HL-60 (cell line): ENCODE measurements at regions not wholly inside any gene's neighbourhood (a gene's known extent, or its start where the extent isn't known, plus 50 kb on each side); places are given as distances from the start of the nearest gene placed in this dataset.

Experiments used
- DNase-seq, 2 experiments: peaks; one replicate each; pipeline ENCODE4 v3.0.0-alpha.2; 2010 to 2020; ENCODE audit warnings: low read depth in 1 of 2, low spot score in 1 of 2
- H3K27ac ChIP-seq: fragments of 250-450 bp; sonication (Bioruptor Pico); replicated peaks from 2 replicates; pipeline ENCODE4 v1.5.1; 2020; ENCODE audit warnings: mild to moderate bottlenecking, moderate library complexity
- H3K27me3 ChIP-seq: fragments of 250-450 bp; sonication (Bioruptor Pico); 2 replicates; pipeline ENCODE4 v1.5.1; 2021; ENCODE audit warnings: mild to moderate bottlenecking, moderate library complexity; ENCODE audit not compliant: insufficient read depth, poor library complexity, severe bottlenecking
- H3K4me3 ChIP-seq: replicated peaks from 2 replicates; pipeline ENCODE4 v1.5.1; 2011; ENCODE audit warnings: mild to moderate bottlenecking, control low read depth, low read length; ENCODE audit not compliant: insufficient read depth
- GABPA ChIP-seq: IDR thresholded peaks from 2 replicates; pipeline ENCODE4 v1.6.1; 2012; ENCODE audit warnings: low read depth
- POLR2AphosphoS5 ChIP-seq: IDR thresholded peaks from 2 replicates; pipeline ENCODE4 v1.6.1; 2012; ENCODE audit warnings: low read depth
- SPI1 ChIP-seq: IDR thresholded peaks from 2 replicates; pipeline ENCODE4 v1.6.1; 2012; ENCODE audit warnings: low read depth, mild to moderate bottlenecking, borderline replicate concordance
- TF ChIP-seq, protein P1 (sequence below): IDR thresholded peaks from one replicate; pipeline ENCODE4 v1.5.1; 2011; ENCODE audit warnings: low read length, control low read depth, inconsistent platforms; ENCODE audit not compliant: insufficient read depth
- TF ChIP-seq, protein P2 (sequence below): IDR thresholded peaks from 2 replicates; pipeline ENCODE4 v1.6.1; 2012; ENCODE audit warnings: low read depth; ENCODE audit not compliant: insufficient replicate concordance

DNA sequence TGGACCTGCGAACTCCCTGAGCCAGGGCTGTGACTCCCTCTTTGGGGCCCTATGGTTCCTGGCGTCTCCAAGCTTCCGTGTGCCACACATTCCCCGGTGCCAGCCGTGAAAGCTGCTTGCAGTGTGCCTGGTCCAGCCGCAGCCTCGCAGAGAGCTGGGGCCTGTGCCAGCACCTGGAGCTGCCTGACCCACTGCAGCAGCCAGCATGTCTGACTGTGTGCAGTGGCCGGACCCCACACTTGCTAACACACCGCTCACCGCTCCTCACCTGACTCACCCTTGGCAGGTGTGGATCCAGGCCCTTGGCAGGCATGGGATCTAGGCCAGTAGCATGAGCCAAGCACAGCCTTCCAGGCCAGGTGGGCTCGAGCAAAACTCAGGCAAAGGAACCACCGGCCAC is 227.5 kb downstream of the OTOR start:
- H3K4me3 ChIP-seq: no peak overlapping the region
- H3K27me3 ChIP-seq: no peaks in the 10 kb centered on the region
- DNase-seq: no peak
- no peak overlapping the region for H3K27ac ChIP-seq
- TF ChIP-seq, protein P1, sequence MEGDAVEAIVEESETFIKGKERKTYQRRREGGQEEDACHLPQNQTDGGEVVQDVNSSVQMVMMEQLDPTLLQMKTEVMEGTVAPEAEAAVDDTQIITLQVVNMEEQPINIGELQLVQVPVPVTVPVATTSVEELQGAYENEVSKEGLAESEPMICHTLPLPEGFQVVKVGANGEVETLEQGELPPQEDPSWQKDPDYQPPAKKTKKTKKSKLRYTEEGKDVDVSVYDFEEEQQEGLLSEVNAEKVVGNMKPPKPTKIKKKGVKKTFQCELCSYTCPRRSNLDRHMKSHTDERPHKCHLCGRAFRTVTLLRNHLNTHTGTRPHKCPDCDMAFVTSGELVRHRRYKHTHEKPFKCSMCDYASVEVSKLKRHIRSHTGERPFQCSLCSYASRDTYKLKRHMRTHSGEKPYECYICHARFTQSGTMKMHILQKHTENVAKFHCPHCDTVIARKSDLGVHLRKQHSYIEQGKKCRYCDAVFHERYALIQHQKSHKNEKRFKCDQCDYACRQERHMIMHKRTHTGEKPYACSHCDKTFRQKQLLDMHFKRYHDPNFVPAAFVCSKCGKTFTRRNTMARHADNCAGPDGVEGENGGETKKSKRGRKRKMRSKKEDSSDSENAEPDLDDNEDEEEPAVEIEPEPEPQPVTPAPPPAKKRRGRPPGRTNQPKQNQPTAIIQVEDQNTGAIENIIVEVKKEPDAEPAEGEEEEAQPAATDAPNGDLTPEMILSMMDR: no peak

DNA sequence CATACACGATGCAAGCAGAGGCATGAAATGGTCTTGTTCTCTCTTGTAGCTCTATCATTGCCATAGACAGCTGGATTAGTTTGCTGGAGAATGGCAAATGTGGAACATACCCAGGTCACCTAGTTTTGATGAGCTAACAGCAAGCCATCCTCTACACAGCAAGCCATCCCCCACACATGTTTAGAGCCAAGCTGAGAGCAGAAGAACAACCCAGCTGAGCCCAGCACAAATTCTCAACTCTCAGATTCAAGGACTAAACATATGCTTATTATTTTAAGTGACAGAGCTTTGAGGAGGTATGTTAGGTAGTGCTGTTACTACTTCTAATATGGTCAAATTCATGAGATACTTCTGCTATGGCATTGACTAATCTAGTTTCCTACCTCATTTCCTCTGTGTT is 230.3 kb downstream of the OTOR start:
- H3K27me3 ChIP-seq: no peaks in the 10 kb centered on the region
- no peak overlapping the region for H3K27ac ChIP-seq
- DNase-seq: no peak
- no peak for TF ChIP-seq GABPA
- no peak for TF ChIP-seq POLR2AphosphoS5
- TF ChIP-seq, protein P2, sequence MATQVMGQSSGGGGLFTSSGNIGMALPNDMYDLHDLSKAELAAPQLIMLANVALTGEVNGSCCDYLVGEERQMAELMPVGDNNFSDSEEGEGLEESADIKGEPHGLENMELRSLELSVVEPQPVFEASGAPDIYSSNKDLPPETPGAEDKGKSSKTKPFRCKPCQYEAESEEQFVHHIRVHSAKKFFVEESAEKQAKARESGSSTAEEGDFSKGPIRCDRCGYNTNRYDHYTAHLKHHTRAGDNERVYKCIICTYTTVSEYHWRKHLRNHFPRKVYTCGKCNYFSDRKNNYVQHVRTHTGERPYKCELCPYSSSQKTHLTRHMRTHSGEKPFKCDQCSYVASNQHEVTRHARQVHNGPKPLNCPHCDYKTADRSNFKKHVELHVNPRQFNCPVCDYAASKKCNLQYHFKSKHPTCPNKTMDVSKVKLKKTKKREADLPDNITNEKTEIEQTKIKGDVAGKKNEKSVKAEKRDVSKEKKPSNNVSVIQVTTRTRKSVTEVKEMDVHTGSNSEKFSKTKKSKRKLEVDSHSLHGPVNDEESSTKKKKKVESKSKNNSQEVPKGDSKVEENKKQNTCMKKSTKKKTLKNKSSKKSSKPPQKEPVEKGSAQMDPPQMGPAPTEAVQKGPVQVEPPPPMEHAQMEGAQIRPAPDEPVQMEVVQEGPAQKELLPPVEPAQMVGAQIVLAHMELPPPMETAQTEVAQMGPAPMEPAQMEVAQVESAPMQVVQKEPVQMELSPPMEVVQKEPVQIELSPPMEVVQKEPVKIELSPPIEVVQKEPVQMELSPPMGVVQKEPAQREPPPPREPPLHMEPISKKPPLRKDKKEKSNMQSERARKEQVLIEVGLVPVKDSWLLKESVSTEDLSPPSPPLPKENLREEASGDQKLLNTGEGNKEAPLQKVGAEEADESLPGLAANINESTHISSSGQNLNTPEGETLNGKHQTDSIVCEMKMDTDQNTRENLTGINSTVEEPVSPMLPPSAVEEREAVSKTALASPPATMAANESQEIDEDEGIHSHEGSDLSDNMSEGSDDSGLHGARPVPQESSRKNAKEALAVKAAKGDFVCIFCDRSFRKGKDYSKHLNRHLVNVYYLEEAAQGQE: no peak
- no peak for TF ChIP-seq SPI1
- TF ChIP-seq, protein P1: no peak
- H3K4me3 ChIP-seq: no peak overlapping the region

DNA sequence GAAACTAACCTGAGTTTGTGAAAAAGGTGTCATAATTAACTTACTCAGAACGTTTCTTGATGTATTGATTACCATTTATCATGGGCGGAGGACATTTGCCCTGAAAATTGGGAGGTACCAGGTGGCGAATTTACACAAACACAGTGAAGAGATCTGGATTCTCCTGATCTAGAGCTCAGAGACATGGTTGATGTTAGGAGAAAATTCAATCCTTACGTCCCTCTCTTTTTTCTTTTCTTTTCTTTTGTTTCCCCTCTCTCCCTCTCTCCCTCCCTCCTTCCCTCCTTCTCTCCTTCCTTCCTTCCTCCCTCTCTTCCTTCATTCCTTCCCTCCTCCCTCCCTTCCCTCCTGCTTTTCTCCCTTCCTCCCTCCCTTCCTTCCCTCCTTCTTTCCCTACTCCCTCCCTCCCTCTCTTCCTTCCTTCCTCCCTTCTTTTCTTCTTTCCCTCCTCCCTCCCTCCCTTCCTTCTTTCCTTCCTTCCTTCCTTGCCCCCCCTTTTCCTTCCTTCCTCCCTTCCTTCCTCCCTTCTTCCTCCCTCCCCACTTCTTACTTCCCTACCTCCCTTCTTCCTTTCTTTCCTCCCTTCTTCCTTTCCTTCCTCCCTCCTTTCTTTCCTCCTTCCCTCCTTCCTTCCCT is 234.1 kb downstream of the OTOR start:
- Histone ChIP-seq H3K4me3 (no peak overlapping the region), H3K27ac (no peak overlapping the region), H3K27me3 (no peaks in the 10 kb centered on the region)
- TF ChIP-seq, protein P1: no peak
- TF ChIP-seq, protein P2: no peak
- TF ChIP-seq POLR2AphosphoS5 (no peak), SPI1 (no peak), GABPA (no peak)
- no peak for DNase-seq

DNA sequence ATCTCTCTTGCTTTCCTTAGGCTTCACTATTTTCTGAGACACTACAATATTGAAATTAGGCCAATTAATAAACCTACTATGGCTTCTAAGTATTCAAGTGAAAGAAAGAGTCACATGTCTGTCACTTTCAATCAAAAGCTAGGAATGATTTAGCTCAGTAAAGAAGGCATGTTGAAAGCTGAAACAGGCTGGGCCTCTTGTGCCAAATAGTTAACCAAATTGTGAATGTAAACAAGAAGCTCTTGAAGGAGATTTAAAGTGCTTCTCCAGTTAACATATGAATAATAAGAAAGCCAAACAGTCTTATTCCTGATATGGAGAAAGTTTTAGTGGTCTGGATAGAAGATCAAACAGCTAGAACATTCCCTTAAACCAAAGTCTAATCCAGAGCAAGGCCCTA is 236.3 kb downstream of the OTOR start:
- Histone ChIP-seq H3K27ac (no peak overlapping the region), H3K4me3 (no peak overlapping the region), H3K27me3 (no peaks in the 10 kb centered on the region)
- DNase-seq: no peak
- TF ChIP-seq, protein P2: no peak
- TF ChIP-seq POLR2AphosphoS5: no peak
- TF ChIP-seq, protein P1: no peak
- TF ChIP-seq SPI1: no peak
